HFFc6 (cell line): ENCODE measurements at regions not wholly inside any gene's neighbourhood (a gene's known extent, or its start where the extent isn't known, plus 50 kb on each side); places are given as distances from the start of the nearest gene placed in this dataset.

Experiments
- DNase-seq: peaks from one replicate; pipeline ENCODE4 v3.0.0-alpha.2; 2018
- H3K27ac Mint-ChIP-seq: 2 replicates; pipeline ENCODE4 v1.8.0; 2020; ENCODE audit warnings: mild to moderate bottlenecking, mixed read lengths
- H3K27me3 Mint-ChIP-seq: 2 replicates; pipeline ENCODE4 v1.8.0; 2021; ENCODE audit warnings: mild to moderate bottlenecking, moderate library complexity, mixed read lengths; ENCODE audit not compliant: insufficient read depth
- H3K36me3 Mint-ChIP-seq: 2 replicates; pipeline ENCODE4 v1.8.0; 2021; ENCODE audit warnings: low read depth, mixed read lengths
- H3K4me1 Mint-ChIP-seq: 2 replicates; pipeline ENCODE4 v1.8.0; 2020; ENCODE audit warnings: low read depth, mixed read lengths
- H3K4me3 Mint-ChIP-seq: 2 replicates; pipeline ENCODE4 v1.8.0; 2020; ENCODE audit warnings: mild to moderate bottlenecking, moderate library complexity, mixed read lengths
- H3K9me3 Mint-ChIP-seq: 2 replicates; pipeline ENCODE4 v1.8.0; 2020; ENCODE audit warnings: mild to moderate bottlenecking, mixed read lengths
- TF ChIP-seq, protein P1 (sequence below): fragments of 200-600 bp; sonication (generic); IDR thresholded peaks from 2 replicates; pipeline ENCODE4 v1.5.0; 2021; ENCODE audit warnings: antibody characterized with exemption, mild to moderate bottlenecking

DNA sequence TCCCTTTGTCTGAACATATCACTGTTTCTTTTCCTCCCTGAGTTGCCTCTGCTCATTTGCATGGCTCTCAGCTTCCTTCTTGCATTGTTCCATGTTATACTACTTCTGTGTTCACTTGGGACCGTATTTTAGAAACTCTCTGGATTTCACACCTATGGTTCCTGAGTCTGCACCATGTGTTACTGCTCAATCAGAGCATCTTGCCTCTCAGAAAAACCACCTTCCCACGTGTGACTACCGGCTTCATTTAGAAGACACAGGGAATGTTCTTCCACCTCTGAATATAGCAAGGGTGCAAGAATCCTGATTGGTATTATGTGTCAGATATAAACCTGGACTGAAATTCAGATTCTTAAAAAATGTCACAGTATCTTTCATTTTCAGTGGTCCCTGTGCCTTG is 731.2 kb downstream of the TDRD15 start:
- Mint-ChIP-seq H3K4me3 (no peak overlapping the region), H3K27ac (no peak overlapping the region), H3K9me3 (peaks cover 40% of the 10 kb centered on the region), H3K27me3 (no peaks in the 10 kb centered on the region), H3K36me3 (no peaks in the 10 kb centered on the region), H3K4me1 (no peaks in the 10 kb centered on the region)
- TF ChIP-seq, protein P1, sequence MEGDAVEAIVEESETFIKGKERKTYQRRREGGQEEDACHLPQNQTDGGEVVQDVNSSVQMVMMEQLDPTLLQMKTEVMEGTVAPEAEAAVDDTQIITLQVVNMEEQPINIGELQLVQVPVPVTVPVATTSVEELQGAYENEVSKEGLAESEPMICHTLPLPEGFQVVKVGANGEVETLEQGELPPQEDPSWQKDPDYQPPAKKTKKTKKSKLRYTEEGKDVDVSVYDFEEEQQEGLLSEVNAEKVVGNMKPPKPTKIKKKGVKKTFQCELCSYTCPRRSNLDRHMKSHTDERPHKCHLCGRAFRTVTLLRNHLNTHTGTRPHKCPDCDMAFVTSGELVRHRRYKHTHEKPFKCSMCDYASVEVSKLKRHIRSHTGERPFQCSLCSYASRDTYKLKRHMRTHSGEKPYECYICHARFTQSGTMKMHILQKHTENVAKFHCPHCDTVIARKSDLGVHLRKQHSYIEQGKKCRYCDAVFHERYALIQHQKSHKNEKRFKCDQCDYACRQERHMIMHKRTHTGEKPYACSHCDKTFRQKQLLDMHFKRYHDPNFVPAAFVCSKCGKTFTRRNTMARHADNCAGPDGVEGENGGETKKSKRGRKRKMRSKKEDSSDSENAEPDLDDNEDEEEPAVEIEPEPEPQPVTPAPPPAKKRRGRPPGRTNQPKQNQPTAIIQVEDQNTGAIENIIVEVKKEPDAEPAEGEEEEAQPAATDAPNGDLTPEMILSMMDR = no peak
- DNase-seq = no peak

DNA sequence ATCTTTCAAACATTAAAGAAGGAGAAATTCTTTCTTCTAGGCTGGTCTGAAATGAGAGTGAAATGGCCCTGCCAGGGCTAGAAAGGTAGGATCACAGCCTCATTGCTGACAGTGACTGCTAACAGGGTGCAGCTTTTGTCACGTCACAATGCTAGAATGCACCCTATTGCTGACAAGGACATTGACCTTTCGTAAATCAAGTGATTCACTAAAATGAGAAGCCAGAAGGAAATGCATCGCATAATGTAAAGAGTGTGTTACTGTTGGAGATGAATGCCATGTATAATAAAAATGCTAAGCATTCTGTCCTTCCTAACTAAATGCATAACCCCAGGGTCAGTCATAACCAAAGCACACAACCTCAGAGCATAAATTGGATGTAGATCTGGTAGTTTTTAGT is 732.9 kb downstream of the TDRD15 start:
- no peaks in the 10 kb centered on the region for H3K27me3 Mint-ChIP-seq
- H3K4me1 Mint-ChIP-seq = no peaks in the 10 kb centered on the region
- TF ChIP-seq, protein P1 = no peak
- DNase-seq = no peak
- H3K9me3 Mint-ChIP-seq = peaks cover 39% of the 10 kb centered on the region
- no peaks in the 10 kb centered on the region for H3K36me3 Mint-ChIP-seq
- H3K4me3 Mint-ChIP-seq = no peak overlapping the region
- no peak overlapping the region for H3K27ac Mint-ChIP-seq

DNA sequence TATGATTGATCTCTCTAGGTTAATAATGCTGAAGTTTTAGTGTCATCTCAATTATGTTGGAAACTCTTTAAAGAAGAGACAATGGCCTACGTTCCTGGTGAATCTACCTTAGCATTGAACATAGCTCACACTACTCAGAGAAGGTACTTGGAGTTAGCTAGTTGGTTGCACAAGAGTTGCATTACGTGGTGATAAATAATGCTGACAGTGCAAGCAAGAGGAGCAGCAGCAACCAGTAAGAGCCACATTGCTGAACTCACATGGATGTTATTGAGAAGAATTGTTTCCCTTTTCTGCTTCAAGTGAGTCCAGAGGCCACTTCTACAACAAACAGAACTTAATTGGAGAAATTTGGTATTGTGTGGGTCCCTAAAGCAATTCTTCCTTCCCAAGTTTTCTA is 737.1 kb downstream of the TDRD15 start:
- Mint-ChIP-seq H3K36me3 (peaks cover 7% of the 10 kb centered on the region; the same call in 1 of the 2 replicates), H3K4me3 (no peak overlapping the region), H3K27me3 (no peaks in the 10 kb centered on the region), H3K9me3 (peaks cover 55% of the 10 kb centered on the region), H3K4me1 (no peaks in the 10 kb centered on the region), H3K27ac (no peak overlapping the region)
- DNase-seq = no peak
- TF ChIP-seq, protein P1 = no peak

DNA sequence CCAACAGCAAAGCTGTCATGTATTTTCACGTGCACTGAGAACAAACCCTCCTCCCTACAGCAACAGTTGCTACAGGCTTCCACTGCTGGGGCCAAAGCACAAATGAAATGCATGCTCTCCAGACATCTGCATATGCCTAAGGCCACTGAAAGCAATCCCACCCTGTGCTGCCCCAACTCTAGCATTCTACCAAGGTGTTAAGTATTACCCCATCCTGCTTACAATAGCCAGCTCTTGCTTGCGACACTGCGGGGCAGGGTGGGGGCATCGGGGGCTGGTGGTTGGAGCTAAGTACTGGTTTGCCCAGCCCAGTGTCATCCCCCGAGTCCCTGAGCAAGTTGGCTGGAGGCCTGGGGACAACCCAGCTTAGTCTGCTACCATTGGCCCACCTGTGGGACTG is 742.5 kb downstream of the TDRD15 start:
- H3K27me3 Mint-ChIP-seq = no peaks in the 10 kb centered on the region
- H3K36me3 Mint-ChIP-seq = peaks cover 7% of the 10 kb centered on the region; the same call in 1 of the 2 replicates
- H3K9me3 Mint-ChIP-seq = peaks cover 53% of the 10 kb centered on the region
- H3K27ac Mint-ChIP-seq = no peak overlapping the region
- H3K4me1 Mint-ChIP-seq = no peaks in the 10 kb centered on the region
- DNase-seq = no peak
- TF ChIP-seq, protein P1 = no peak
- H3K4me3 Mint-ChIP-seq = no peak overlapping the region

DNA sequence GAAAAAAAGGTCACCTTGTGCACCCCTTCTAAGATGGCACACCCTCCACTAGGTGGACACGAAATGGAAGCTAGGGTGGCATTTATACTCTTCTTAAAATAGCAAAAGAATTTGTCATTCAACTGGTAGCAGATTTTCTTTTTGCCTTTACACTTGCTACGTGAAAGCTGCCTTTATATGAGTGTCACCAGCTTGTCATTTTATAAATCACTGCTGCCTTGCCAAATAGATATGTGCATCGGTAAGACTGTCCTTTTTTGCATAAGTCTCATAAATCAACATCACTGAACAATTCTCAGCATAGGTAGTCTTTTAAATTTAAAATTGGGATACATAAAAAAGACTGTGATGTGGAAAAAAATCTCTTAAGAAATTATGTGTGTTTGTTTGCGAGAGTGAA is 764.1 kb downstream of the TDRD15 start:
- Mint-ChIP-seq H3K27me3 (no peaks in the 10 kb centered on the region), H3K36me3 (peaks cover 5% of the 10 kb centered on the region; the same call in 1 of the 2 replicates), H3K9me3 (peaks cover 55% of the 10 kb centered on the region), H3K4me3 (no peak overlapping the region), H3K4me1 (no peaks in the 10 kb centered on the region), H3K27ac (no peak overlapping the region)
- TF ChIP-seq, protein P1 = no peak
- no peak for DNase-seq

DNA sequence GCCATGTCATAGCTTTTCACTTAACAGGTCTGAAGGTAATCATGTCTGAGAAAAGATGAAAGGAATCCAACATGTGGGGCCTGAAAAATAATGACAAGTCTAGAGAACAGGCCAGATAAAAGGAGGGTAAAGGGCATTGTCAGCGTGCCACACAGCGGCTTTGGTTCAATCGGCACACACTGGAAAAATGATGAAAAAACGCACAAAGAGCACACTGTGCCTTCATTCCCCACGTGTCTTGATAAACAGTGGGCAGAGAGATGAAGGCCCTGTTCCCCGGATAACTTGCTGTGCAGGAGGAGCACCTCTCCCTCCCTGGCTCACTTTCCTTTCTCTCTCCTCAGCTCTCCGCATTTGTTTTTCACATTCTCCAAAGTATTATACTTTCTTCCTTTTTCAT is 766.3 kb downstream of the TDRD15 start:
- H3K4me3 Mint-ChIP-seq = no peak overlapping the region
- peaks cover 60% of the 10 kb centered on the region for H3K9me3 Mint-ChIP-seq
- TF ChIP-seq, protein P1 = no peak
- no peak overlapping the region for H3K27ac Mint-ChIP-seq
- H3K4me1 Mint-ChIP-seq = no peaks in the 10 kb centered on the region
- peaks cover 5% of the 10 kb centered on the region; the same call in 1 of the 2 replicates for H3K36me3 Mint-ChIP-seq
- no peak for DNase-seq
- H3K27me3 Mint-ChIP-seq = no peaks in the 10 kb centered on the region
